Body of pancreas (tissue), 4 donors: ENCODE measurements at regions not wholly inside any gene's neighbourhood (a gene's known extent, or its start where the extent isn't known, plus 50 kb on each side); places are given as distances from the start of the nearest gene placed in this dataset.

Source experiments
- CTCF ChIP-seq, 7 experiments: fragments of 450-650 bp in 4 of 7; fragments of 200-600 bp in 3 of 7; sonication (generic) in 3 of 7; IDR thresholded peaks; one replicate each; pipeline ENCODE4 v1.5.1; 2016 to 2019; ENCODE audit warnings: antibody characterized with exemption in 7 of 7
- POLR2A ChIP-seq, 3 donors: fragments of 450-650 bp; IDR thresholded peaks; one replicate each; pipeline ENCODE4 v1.6.1; 2016; ENCODE audit warnings: antibody characterized with exemption in 3 of 3, mild to moderate bottlenecking in 2 of 3

DNA sequence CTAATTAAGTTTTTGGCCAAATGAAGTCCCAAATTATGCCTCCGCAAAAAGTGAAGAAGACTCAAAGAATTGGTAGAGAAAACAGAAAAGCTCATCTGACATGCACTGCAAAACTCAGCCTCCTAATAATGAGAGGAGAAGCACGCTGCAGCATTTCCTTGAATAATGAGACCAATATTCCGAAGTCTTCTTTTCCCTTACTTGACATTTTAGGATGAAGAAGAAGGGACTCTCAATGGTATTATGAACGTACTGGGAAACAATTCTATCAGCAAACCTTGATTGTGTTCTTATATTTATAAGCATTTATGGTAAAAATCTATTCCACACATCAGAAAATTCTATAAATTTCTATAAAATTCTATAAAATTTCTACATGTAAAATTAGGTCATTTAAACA is 733.9 kb upstream of the ACVR2A start:
- no peak for TF ChIP-seq POLR2A (IDR thresholded peaks at IDR 0.05)
- TF ChIP-seq CTCF (IDR thresholded peaks at IDR 0.05), result no peak
